OCI-LY1 (cell line): ENCODE measurements at regions not wholly inside any gene's neighbourhood (a gene's known extent, or its start where the extent isn't known, plus 50 kb on each side); places are given as distances from the start of the nearest gene placed in this dataset.

Experiments
- H2AFZ ChIP-seq: fragments of 200-600 bp; sonication (generic), shearing (Covaris generic); 2 replicates; pipeline ENCODE4 v1.6.0; 2014; ENCODE audit warnings: antibody characterized with exemption, mild to moderate bottlenecking, low read length
- H3F3A ChIP-seq: fragments of 200-600 bp; sonication (generic), shearing (Covaris generic); 2 replicates; pipeline ENCODE4 v1.6.0; 2014; ENCODE audit warnings: mild to moderate bottlenecking, antibody characterized with exemption, low read length, moderate library complexity; ENCODE audit not compliant: insufficient read depth
- H3K27ac ChIP-seq: fragments of 200-600 bp; sonication (generic); 2 replicates; pipeline ENCODE4 v1.5.1; 2014; ENCODE audit warnings: low read length, mixed run types, mild to moderate bottlenecking, low read depth; ENCODE audit not compliant: poor library complexity, severe bottlenecking
- H3K27me3 ChIP-seq: fragments of 200-600 bp; sonication (generic); 2 replicates; pipeline ENCODE4 v1.6.0; 2014; ENCODE audit warnings: antibody characterized with exemption, mild to moderate bottlenecking, low read length, moderate library complexity; ENCODE audit not compliant: insufficient read depth
- H3K36me3 ChIP-seq: fragments of 200-600 bp; sonication (generic); 2 replicates; pipeline ENCODE4 v1.6.1; 2014; ENCODE audit warnings: mild to moderate bottlenecking, antibody characterized with exemption, low read length, moderate library complexity, mixed read lengths; ENCODE audit not compliant: insufficient read depth
- H3K4me1 ChIP-seq: fragments of 200-600 bp; sonication (generic); 2 replicates; pipeline ENCODE4 v1.5.1; 2014; ENCODE audit warnings: mild to moderate bottlenecking, low read length, moderate library complexity; ENCODE audit not compliant: insufficient read depth, severe bottlenecking
- H3K4me2 ChIP-seq: fragments of 200-600 bp; sonication (generic), shearing (Covaris generic); 2 replicates; pipeline ENCODE4 v1.6.1; 2014; ENCODE audit warnings: low read length
- H3K4me3 ChIP-seq: fragments of 200-600 bp; sonication (generic); 2 replicates; pipeline ENCODE4 v1.5.1; 2014; ENCODE audit warnings: low read length, low read depth, mild to moderate bottlenecking, mixed read lengths; ENCODE audit not compliant: poor library complexity, severe bottlenecking
- H3K79me2 ChIP-seq: fragments of 200-600 bp; shearing (Covaris generic); 2 replicates; pipeline ENCODE4 v1.6.1; 2016; ENCODE audit warnings: mixed run types, low read length, mixed read lengths; ENCODE audit not compliant: insufficient read depth
- H3K9ac ChIP-seq: fragments of 200-600 bp; sonication (generic), shearing (Covaris generic); 2 replicates; pipeline ENCODE4 v1.6.1; 2014; ENCODE audit warnings: mild to moderate bottlenecking, low read length, mixed read lengths
- H3K9me2 ChIP-seq: fragments of 200-600 bp; sonication (generic), shearing (Covaris generic); 2 replicates; pipeline ENCODE4 v1.6.1; 2014; ENCODE audit warnings: low read depth, mild to moderate bottlenecking, low read length, mixed read lengths
- H3K9me3 ChIP-seq: fragments of 200-600 bp; shearing (Covaris generic); 2 replicates; pipeline ENCODE4 v1.6.1; 2014; ENCODE audit warnings: low read length, mixed read lengths
- H4K20me1 ChIP-seq: fragments of 200-600 bp; sonication (generic), shearing (Covaris generic); 2 replicates; pipeline ENCODE4 v1.6.0; 2016; ENCODE audit warnings: mild to moderate bottlenecking, low read length; ENCODE audit not compliant: insufficient read depth
- EZH2 ChIP-seq: fragments of 200-600 bp; sonication (generic), shearing (Covaris generic); IDR thresholded peaks from 2 replicates; pipeline ENCODE4 v1.8.0; 2017; ENCODE audit warnings: borderline replicate concordance, mixed run types, mild to moderate bottlenecking, antibody characterized with exemption, low read length, moderate library complexity, mixed read lengths
- TF ChIP-seq, protein P1 (sequence below): fragments of 200-600 bp; sonication (generic), shearing (Covaris generic); IDR thresholded peaks from 2 replicates; pipeline ENCODE4 v1.5.1; 2017; ENCODE audit warnings: mild to moderate bottlenecking, antibody characterized with exemption, low read length, moderate library complexity, mixed read lengths

- no peaks in the 10 kb centered on the region for H3K9me2 ChIP-seq
- no peaks in the 10 kb centered on the region for H3K4me1 ChIP-seq
- no peaks in the 10 kb centered on the region for H3K27me3 ChIP-seq
- H3K79me2 ChIP-seq, result no peaks in the 10 kb centered on the region
- H3K36me3 ChIP-seq, result no peaks in the 10 kb centered on the region
- H3K4me2 ChIP-seq, result no peak overlapping the region
- no peak overlapping the region for H3K27ac ChIP-seq
- no peaks in the 10 kb centered on the region for H3F3A ChIP-seq
- no peaks in the 10 kb centered on the region for H4K20me1 ChIP-seq
- H3K4me3 ChIP-seq, result no peak overlapping the region
- TF ChIP-seq, protein P1, sequence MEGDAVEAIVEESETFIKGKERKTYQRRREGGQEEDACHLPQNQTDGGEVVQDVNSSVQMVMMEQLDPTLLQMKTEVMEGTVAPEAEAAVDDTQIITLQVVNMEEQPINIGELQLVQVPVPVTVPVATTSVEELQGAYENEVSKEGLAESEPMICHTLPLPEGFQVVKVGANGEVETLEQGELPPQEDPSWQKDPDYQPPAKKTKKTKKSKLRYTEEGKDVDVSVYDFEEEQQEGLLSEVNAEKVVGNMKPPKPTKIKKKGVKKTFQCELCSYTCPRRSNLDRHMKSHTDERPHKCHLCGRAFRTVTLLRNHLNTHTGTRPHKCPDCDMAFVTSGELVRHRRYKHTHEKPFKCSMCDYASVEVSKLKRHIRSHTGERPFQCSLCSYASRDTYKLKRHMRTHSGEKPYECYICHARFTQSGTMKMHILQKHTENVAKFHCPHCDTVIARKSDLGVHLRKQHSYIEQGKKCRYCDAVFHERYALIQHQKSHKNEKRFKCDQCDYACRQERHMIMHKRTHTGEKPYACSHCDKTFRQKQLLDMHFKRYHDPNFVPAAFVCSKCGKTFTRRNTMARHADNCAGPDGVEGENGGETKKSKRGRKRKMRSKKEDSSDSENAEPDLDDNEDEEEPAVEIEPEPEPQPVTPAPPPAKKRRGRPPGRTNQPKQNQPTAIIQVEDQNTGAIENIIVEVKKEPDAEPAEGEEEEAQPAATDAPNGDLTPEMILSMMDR, result no peak
- TF ChIP-seq EZH2, result no peak
- no peak overlapping the region for H2AFZ ChIP-seq
- H3K9me3 ChIP-seq, result no peaks in the 10 kb centered on the region
- H3K9ac ChIP-seq, result no peak overlapping the region
These were observed 193.2 kb upstream of the MEX3C start for GRCh38 chr18:51390702-51391101.

GRCh38 chr18:51391215-51391614 lies 193.7 kb upstream of the MEX3C start:
- H3K79me2 ChIP-seq, result no peaks in the 10 kb centered on the region
- no peak for TF ChIP-seq EZH2
- TF ChIP-seq, protein P1, result no peak
- no peaks in the 10 kb centered on the region for H3K4me1 ChIP-seq
- no peak overlapping the region for H2AFZ ChIP-seq
- H3K36me3 ChIP-seq, result no peaks in the 10 kb centered on the region
- no peak overlapping the region for H3K4me3 ChIP-seq
- H3K9ac ChIP-seq, result no peak overlapping the region
- H3K4me2 ChIP-seq, result no peak overlapping the region
- no peaks in the 10 kb centered on the region for H3K27me3 ChIP-seq
- no peaks in the 10 kb centered on the region for H3K9me3 ChIP-seq
- H4K20me1 ChIP-seq, result no peaks in the 10 kb centered on the region
- H3F3A ChIP-seq, result no peaks in the 10 kb centered on the region
- H3K27ac ChIP-seq, result no peak overlapping the region
- H3K9me2 ChIP-seq, result no peaks in the 10 kb centered on the region

- Histone ChIP-seq H3K9me3 (no peaks in the 10 kb centered on the region), H3K36me3 (no peaks in the 10 kb centered on the region), H4K20me1 (no peaks in the 10 kb centered on the region), H3F3A (no peaks in the 10 kb centered on the region), H2AFZ (no peak overlapping the region), H3K9me2 (no peaks in the 10 kb centered on the region), H3K27me3 (no peaks in the 10 kb centered on the region), H3K79me2 (no peaks in the 10 kb centered on the region), H3K4me2 (no peak overlapping the region), H3K4me3 (no peak overlapping the region), H3K4me1 (no peaks in the 10 kb centered on the region), H3K27ac (no peak overlapping the region), H3K9ac (no peak overlapping the region)
- TF ChIP-seq, protein P1, result no peak
- TF ChIP-seq EZH2, result no peak
These were observed 194.2 kb upstream of the MEX3C start for GRCh38 chr18:51391731-51392130.
